Sigmoid colon (tissue), 4 donors: ENCODE measurements at regions not wholly inside any gene's neighbourhood (a gene's known extent, or its start where the extent isn't known, plus 50 kb on each side); places are given as distances from the start of the nearest gene placed in this dataset.

Source experiments
- EP300 ChIP-seq, 4 donors: sonication (generic); formaldehyde crosslinking; IDR thresholded peaks; one replicate each; pipeline ENCODE4 v1.6.1; 2017; ENCODE audit warnings: antibody characterized with exemption in 4 of 4
- POLR2A ChIP-seq, 2 donors: fragments of 450-650 bp; IDR thresholded peaks; one replicate each; pipeline ENCODE4 v1.6.1; 2016; ENCODE audit warnings: antibody characterized with exemption in 2 of 2, mild to moderate bottlenecking in 2 of 2, moderate library complexity in 2 of 2

DNA sequence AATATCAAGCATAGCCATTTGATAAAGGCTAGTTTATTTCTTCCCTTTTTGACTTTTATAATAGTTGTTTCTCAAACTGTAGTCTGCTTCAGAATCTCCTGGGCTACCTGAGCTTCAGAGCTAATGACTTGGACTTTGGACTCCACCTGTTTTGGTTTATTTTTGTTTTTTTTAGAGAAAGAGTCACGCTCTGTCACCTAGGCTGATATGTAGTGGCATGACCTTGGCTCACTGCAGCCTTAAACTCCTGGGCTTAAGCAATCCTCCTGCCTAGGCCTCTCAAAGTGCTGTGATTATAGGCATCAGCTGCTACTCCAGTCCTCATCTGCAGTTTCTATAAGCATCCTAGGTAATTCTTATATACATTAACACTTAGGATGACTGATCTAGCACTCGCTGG, 90.5 kb downstream of the DDIT4L start:
- TF ChIP-seq POLR2A (IDR thresholded peaks at IDR 0.05) (no peak), EP300 (IDR thresholded peaks at IDR 0.05) (no peak)
